GM12878 (cell line): ENCODE measurements at regions not wholly inside any gene's neighbourhood (a gene's known extent, or its start where the extent isn't known, plus 50 kb on each side); places are given as distances from the start of the nearest gene placed in this dataset.

Experiments used
- ATAC-seq: fragments of 200-7000 bp; cut with Tn5 transposase; 3 replicates; pipeline ENCODE4 v1.9.1; 2020; ENCODE audit warnings: mild to moderate bottlenecking, moderate library complexity
- BruUV-seq: library from RNA; stranded (reverse); fragments of 400-500 nt; replicated peaks from 2 replicates; lab custom pipeline; 2021; lab: Mats Ljungman, UMichigan
- CTCF ChIA-PET: fragments of 300-600 bp; sonication (Branson Sonifier 250); formaldehyde crosslinking; extraction: SDS; loops from one replicate; lab custom pipeline; 2021; ENCODE audit warnings: inconsistent platforms; lab: Yijun Ruan, JAX
- POLR2A ChIA-PET: fragments of 350-600 bp; formaldehyde crosslinking; extraction: SDS; loops from one replicate; lab custom pipeline; 2021; ENCODE audit warnings: inconsistent platforms; lab: Charles Lee
- RAD21 ChIA-PET: fragments of 300-600 bp; sonication (Branson Sonifier 250); formaldehyde crosslinking; loops from one replicate; lab custom pipeline; 2023; ENCODE audit warnings: antibody characterized with exemption; ENCODE audit not compliant: unreplicated experiment; lab: Charles Lee
- SMC1A ChIA-PET: fragments of 300-600 bp; sonication (Branson Sonifier 250); formaldehyde crosslinking; loops from one replicate; lab custom pipeline; 2023; ENCODE audit not compliant: unreplicated experiment, uncharacterized antibody; lab: Charles Lee
- DNase-seq: peaks from one replicate; pipeline ENCODE4 v3.0.0-alpha.2; 2011; ENCODE audit warnings: low read depth, low spot score
- FAIRE-seq: peaks from 3 replicates; lab custom pipeline; 2011; peaks lifted over from hg19 to GRCh38; lab: Jason Lieb, UNC
- H2AFZ ChIP-seq: 2 replicates; pipeline ENCODE4 v1.6.0; 2011; ENCODE audit warnings: low read depth, low read length, control low read depth; ENCODE audit not compliant: control insufficient read depth
- H3K27ac ChIP-seq: 2 replicates; pipeline ENCODE4 v1.5.1; 2011; ENCODE audit warnings: control low read depth; ENCODE audit not compliant: control insufficient read depth, insufficient read depth
- H3K27me3 ChIP-seq, 2 experiments: replicated peaks in 1 of 2; 2 replicates each; pipeline versions ENCODE4 v1.6.0 to v1.6.1; 2011; ENCODE audit warnings: low read length in 1 of 2; ENCODE audit not compliant: control insufficient read depth in 2 of 2, insufficient read depth in 2 of 2
- H3K36me3 ChIP-seq, 2 experiments: 2 replicates each; pipeline ENCODE4 v1.5.1; 2011; ENCODE audit warnings: low read length in 1 of 2; ENCODE audit not compliant: control insufficient read depth in 2 of 2, insufficient read depth in 2 of 2
- H3K4me1 ChIP-seq: 2 replicates; pipeline ENCODE4 v1.6.1; 2011; ENCODE audit warnings: mild to moderate bottlenecking, low read length, moderate library complexity, mixed read lengths; ENCODE audit not compliant: control insufficient read depth, insufficient read depth
- H3K4me2 ChIP-seq: 2 replicates; pipeline ENCODE4 v1.6.0; 2011; ENCODE audit warnings: control low read depth; ENCODE audit not compliant: control insufficient read depth, insufficient read depth
- H3K4me3 ChIP-seq: fragments of 200-600 bp; sonication (generic); 2 replicates; pipeline ENCODE4 v1.5.1; 2016
- H3K79me2 ChIP-seq: 2 replicates; pipeline ENCODE4 v1.6.0; 2011; ENCODE audit warnings: low read length; ENCODE audit not compliant: control insufficient read depth, insufficient read depth
- H3K9ac ChIP-seq: 2 replicates; pipeline ENCODE4 v1.8.0; 2011; ENCODE audit warnings: low read length, control low read depth, mixed read lengths; ENCODE audit not compliant: control insufficient read depth, insufficient read depth
- H3K9me3 ChIP-seq: replicated peaks from 3 replicates; pipeline ENCODE4 v1.5.1; 2011; ENCODE audit warnings: mild to moderate bottlenecking, low read length; ENCODE audit not compliant: control insufficient read depth, insufficient read depth
- H4K20me1 ChIP-seq: 2 replicates; pipeline ENCODE4 v1.6.0; 2011; ENCODE audit not compliant: control insufficient read depth, insufficient read depth
- CBX3 ChIP-seq: fragments of 200-600 bp; sonication (generic); IDR thresholded peaks from 2 replicates; pipeline ENCODE4 v1.6.1; 2016; ENCODE audit warnings: low read depth, borderline replicate concordance
- KDM1A ChIP-seq: fragments of 200-600 bp; sonication (generic); IDR thresholded peaks from 2 replicates; pipeline ENCODE4 v1.6.1; 2016; ENCODE audit warnings: borderline replicate concordance
- MEF2B ChIP-seq: fragments of 450-650 bp; IDR thresholded peaks from 2 replicates; pipeline ENCODE4 v1.6.1; 2018; ENCODE audit warnings: mild to moderate bottlenecking, moderate library complexity; ENCODE audit not compliant: partially characterized antibody, poor library complexity, severe bottlenecking
- RELA ChIP-seq: fragments of 450-650 bp; IDR thresholded peaks from 2 replicates; pipeline ENCODE4 v1.8.0; 2014; ENCODE audit warnings: borderline replicate concordance; ENCODE audit not compliant: partially characterized antibody
- SMARCA5 ChIP-seq: fragments of 450-650 bp; IDR thresholded peaks from 2 replicates; pipeline ENCODE4 v1.6.1; 2017; ENCODE audit warnings: mild to moderate bottlenecking
- ZNF207 ChIP-seq: fragments of 450-650 bp; IDR thresholded peaks from 2 replicates; pipeline ENCODE4 v1.6.1; 2014; ENCODE audit warnings: antibody characterized with exemption, mild to moderate bottlenecking, borderline replicate concordance
- WGBS: methylation state at CpG from one replicate; pipeline ENCODE4 v1.1.6; 2016; ENCODE audit warnings: low lambda C conversion rate; ENCODE audit not compliant: insufficient replicate concordance, insufficient coverage; ENCODE audit errors: missing lambda C conversion rate; 5-methylcytosine and 5-hydroxymethylcytosine counted together
- in situ Hi-C: fragments of 300-500 bp; cut with MboI; formaldehyde crosslinking; loops from 9 replicates; pipeline ENCODE4 v1.14.3; 2018; ENCODE audit warnings: mixed read lengths
- intact Hi-C: fragments of 100-400 bp; cut with micrococcal nuclease; formaldehyde crosslinking; loops from one replicate; pipeline ENCODE4 v1.14.2; 2022; ENCODE audit not compliant: unreplicated experiment
- TF ChIP-seq, protein P1 (sequence below): fragments of 450-650 bp; IDR thresholded peaks from 2 replicates; pipeline ENCODE4 v1.6.1; 2014; ENCODE audit warnings: mild to moderate bottlenecking

DNA sequence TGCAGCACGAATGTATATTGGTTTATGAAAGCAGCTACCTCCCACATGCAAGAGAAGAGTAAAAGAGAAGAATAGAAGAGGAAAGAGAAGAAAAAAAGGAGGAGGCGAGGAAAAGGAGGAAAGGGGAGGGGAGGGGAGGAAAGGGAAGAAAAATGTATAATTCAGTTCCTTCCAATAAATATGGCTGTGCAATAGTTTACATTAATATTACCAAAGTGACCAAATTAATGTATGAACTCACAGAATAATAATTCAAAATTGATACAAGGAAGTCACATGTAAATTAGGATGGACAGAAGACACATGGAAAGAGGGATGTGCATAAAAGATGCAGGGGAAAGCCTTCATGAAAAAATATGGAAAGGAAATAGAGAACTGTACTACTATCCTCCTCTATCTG lies 172.5 kb downstream of the SLC38A4 start:
- CTCF ChIA-PET, result interaction anchor here (0.7 to 3.2 kb wide), 2 partner anchors 9 to 24 kb away, joined by 3 to 10 read pairs; no protein-coding TSS in a partner anchor
- BruUV-seq, result no TSS peak
- no peak overlapping the region for H3K9ac ChIP-seq
- no peak for FAIRE-seq
- TF ChIP-seq KDM1A (no peak), CBX3 (no peak), SMARCA5 (no peak), MEF2B (no peak)
- intact Hi-C loops, result no loop called here
- POLR2A ChIA-PET, result no interaction called here
- SMC1A ChIA-PET, result interaction anchor here (1.0 to 3.5 kb wide), 3 partner anchors 8 to 127 kb away, joined by 3 to 11 read pairs (median 4); no protein-coding TSS in a partner anchor
- H3K36me3 ChIP-seq, result no peaks in the 10 kb centered on the region
- H2AFZ ChIP-seq, result no peak overlapping the region
- in situ Hi-C loops, result loop anchor here (25.0 kb wide), 1 partner anchor 516 kb away; no protein-coding TSS in a partner anchor
- RAD21 ChIA-PET, result no interaction called here
- no peak for DNase-seq
- H3K9me3 ChIP-seq, result no peaks in the 10 kb centered on the region; the same call in 2 of the 3 replicates
- no peaks in the 10 kb centered on the region for H3K27me3 ChIP-seq
- H3K4me1 ChIP-seq, result no peaks in the 10 kb centered on the region
- no peaks in the 10 kb centered on the region for H3K79me2 ChIP-seq
- H4K20me1 ChIP-seq, result no peaks in the 10 kb centered on the region
- H3K27ac ChIP-seq, result no peak overlapping the region
- H3K4me3 ChIP-seq, result no peak overlapping the region
- 47% methylated on average over 2 of the region's 2 CpGs for WGBS
- no peak overlapping the region for H3K4me2 ChIP-seq
- ATAC-seq, result no peak

DNA sequence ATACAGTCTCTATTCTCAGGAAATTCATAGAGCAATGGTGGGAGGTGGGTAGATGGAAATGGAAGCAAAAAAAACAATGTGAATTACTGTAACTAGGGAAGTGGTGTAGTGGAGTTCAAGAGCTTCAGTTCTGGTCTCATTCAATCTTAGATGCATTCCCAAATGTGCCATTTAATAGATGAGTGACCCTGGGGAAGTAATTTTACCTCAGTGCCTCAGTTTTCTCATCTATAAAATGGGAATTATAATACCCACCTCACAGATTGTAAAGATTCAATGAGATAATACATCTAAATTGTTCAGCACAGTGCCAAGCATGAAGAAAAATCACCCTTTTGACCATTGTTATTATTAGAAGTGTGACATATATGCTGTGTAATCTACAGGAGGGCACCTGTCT lies 173.1 kb downstream of the SLC38A4 start:
- Histone ChIP-seq H3K79me2 (no peaks in the 10 kb centered on the region), H3K36me3 (no peaks in the 10 kb centered on the region), H3K9me3 (no peaks in the 10 kb centered on the region; the same call in 2 of the 3 replicates), H4K20me1 (no peaks in the 10 kb centered on the region), H3K9ac (no peak overlapping the region), H3K4me2 (no peak overlapping the region), H3K27ac (no peak overlapping the region), H2AFZ (no peak overlapping the region), H3K27me3 (no peaks in the 10 kb centered on the region), H3K4me1 (no peaks in the 10 kb centered on the region), H3K4me3 (no peak overlapping the region)
- in situ Hi-C loops, result loop anchor here (25.0 kb wide), 1 partner anchor 515 kb away; no protein-coding TSS in a partner anchor
- no TSS peak for BruUV-seq
- ChIA-PET CTCF (interaction anchor here (0.7 to 3.2 kb wide), 3 partner anchors 9 to 302 kb away, joined by 3 to 10 read pairs (median 3); no protein-coding TSS in a partner anchor), POLR2A (no interaction called here), SMC1A (interaction anchor here (0.9 to 3.5 kb wide), 10 partner anchors 9 to 262 kb away, joined by 3 to 11 read pairs (median 4); no protein-coding TSS in a partner anchor), RAD21 (interaction anchor here (0.8 to 1.2 kb wide), 2 partner anchors 9 to 528 kb away, joined by 3 to 4 read pairs; no protein-coding TSS in a partner anchor)
- DNase-seq (no peak), ATAC-seq (no peak), FAIRE-seq (no peak)
- TF ChIP-seq, protein P1, sequence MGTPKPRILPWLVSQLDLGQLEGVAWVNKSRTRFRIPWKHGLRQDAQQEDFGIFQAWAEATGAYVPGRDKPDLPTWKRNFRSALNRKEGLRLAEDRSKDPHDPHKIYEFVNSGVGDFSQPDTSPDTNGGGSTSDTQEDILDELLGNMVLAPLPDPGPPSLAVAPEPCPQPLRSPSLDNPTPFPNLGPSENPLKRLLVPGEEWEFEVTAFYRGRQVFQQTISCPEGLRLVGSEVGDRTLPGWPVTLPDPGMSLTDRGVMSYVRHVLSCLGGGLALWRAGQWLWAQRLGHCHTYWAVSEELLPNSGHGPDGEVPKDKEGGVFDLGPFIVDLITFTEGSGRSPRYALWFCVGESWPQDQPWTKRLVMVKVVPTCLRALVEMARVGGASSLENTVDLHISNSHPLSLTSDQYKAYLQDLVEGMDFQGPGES, result no peak
- TF ChIP-seq ZNF207 (no peak), RELA (no peak)
- intact Hi-C loops, result no loop called here
